SU-DHL-6 (cell line): ENCODE measurements at regions not wholly inside any gene's neighbourhood (a gene's known extent, or its start where the extent isn't known, plus 50 kb on each side); places are given as distances from the start of the nearest gene placed in this dataset.

ENCODE experiments used
- H2AFZ ChIP-seq: fragments of 200-600 bp; sonication (generic); 2 replicates; pipeline ENCODE4 v1.6.1; 2014; ENCODE audit warnings: low read depth, mild to moderate bottlenecking, moderate library complexity, mixed read lengths, antibody characterized with exemption, low read length; ENCODE audit not compliant: severe bottlenecking
- H3F3A ChIP-seq: fragments of 200-600 bp; shearing (Covaris generic); 2 replicates; pipeline ENCODE4 v1.6.0; 2016; ENCODE audit warnings: antibody characterized with exemption, mild to moderate bottlenecking; ENCODE audit not compliant: insufficient read depth
- H3K27ac ChIP-seq: fragments of 200-600 bp; sonication (generic); 2 replicates; pipeline ENCODE4 v1.5.1; 2016; ENCODE audit warnings: low read depth, mild to moderate bottlenecking, low read length, moderate library complexity, mixed read lengths
- H3K27me3 ChIP-seq: fragments of 200-600 bp; sonication (generic), shearing (Covaris generic); 2 replicates; pipeline ENCODE4 v1.6.0; 2014; ENCODE audit warnings: mild to moderate bottlenecking, low read length
- H3K36me3 ChIP-seq: fragments of 200-600 bp; sonication (generic); 2 replicates; pipeline ENCODE4 v1.6.1; 2014; ENCODE audit warnings: mild to moderate bottlenecking, low read length, mixed read lengths
- H3K4me2 ChIP-seq: fragments of 300-600, 200-600 bp; shearing (Covaris generic), sonication (generic); 2 replicates; pipeline ENCODE4 v1.6.0; 2014; ENCODE audit warnings: low read length, low read depth, mild to moderate bottlenecking; ENCODE audit not compliant: poor library complexity, severe bottlenecking
- H3K4me3 ChIP-seq: fragments of 200-600 bp; sonication (generic); 2 replicates; pipeline ENCODE4 v1.5.1; 2014; ENCODE audit warnings: antibody characterized with exemption, low read length, mild to moderate bottlenecking, mixed read lengths; ENCODE audit not compliant: insufficient read depth, poor library complexity, severe bottlenecking
- H3K79me2 ChIP-seq: fragments of 200-600 bp; sonication (generic); 2 replicates; pipeline ENCODE4 v1.6.1; 2014; ENCODE audit warnings: mild to moderate bottlenecking, low read length, moderate library complexity; ENCODE audit not compliant: insufficient read depth
- H3K9ac ChIP-seq: fragments of 200-600 bp; sonication (generic); 2 replicates; pipeline ENCODE4 v1.7.0; 2014; ENCODE audit warnings: mild to moderate bottlenecking, low read length
- H3K9me2 ChIP-seq: fragments of 200-600 bp; sonication (generic); replicated peaks from 2 replicates; pipeline ENCODE4 v1.6.1; 2014; ENCODE audit warnings: low read length; ENCODE audit not compliant: insufficient read depth
- H3K9me3 ChIP-seq: fragments of 200-600 bp; sonication (generic); 2 replicates; pipeline ENCODE4 v1.6.1; 2014; ENCODE audit warnings: low read length, mixed read lengths; ENCODE audit not compliant: insufficient read depth
- H4K20me1 ChIP-seq: fragments of 200-600 bp; sonication (generic); 2 replicates; pipeline ENCODE4 v1.6.1; 2014; ENCODE audit warnings: low read depth, mild to moderate bottlenecking, antibody characterized with exemption, low read length, moderate library complexity, mixed read lengths
- EZH2phosphoT487 ChIP-seq: fragments of 200-600 bp; sonication (generic), shearing (Covaris generic); conservative IDR thresholded peaks from 2 replicates; pipeline ENCODE4 v1.6.1; 2018; ENCODE audit warnings: mild to moderate bottlenecking, antibody characterized with exemption, low read length, moderate library complexity, mixed read lengths
- TF ChIP-seq, protein P1 (sequence below): fragments of 200-600 bp; sonication (generic); IDR thresholded peaks from one replicate; pipeline ENCODE4 v1.5.1; 2017; ENCODE audit warnings: antibody characterized with exemption, mild to moderate bottlenecking, low read length, moderate library complexity; ENCODE audit not compliant: insufficient read depth, poor library complexity, severe bottlenecking

DNA sequence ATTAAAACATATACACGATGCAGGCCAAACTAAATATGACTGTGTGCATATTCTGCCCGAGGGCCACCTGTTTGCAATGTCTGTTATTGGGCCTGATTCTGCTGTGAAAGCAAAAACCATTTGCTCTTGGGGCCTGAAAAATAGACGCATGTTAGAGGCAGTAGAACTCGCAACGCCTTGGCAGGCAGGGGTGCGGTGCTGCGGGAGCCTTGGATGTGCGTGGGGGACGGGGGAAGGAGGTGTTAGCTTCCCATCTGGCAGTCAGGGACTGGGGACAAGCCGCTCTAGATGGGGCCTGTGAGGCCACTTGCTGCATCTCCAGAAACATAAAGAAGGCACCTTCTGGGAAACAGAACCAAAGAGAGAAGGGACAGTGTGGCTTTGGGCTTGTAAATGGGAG, 216.3 kb downstream of the PHETA1 start:
- Histone ChIP-seq H3K9me2 (no peaks in the 10 kb centered on the region), H3K36me3 (peaks cover 49% of the 10 kb centered on the region), H3K27ac (no peak overlapping the region), H3K27me3 (no peaks in the 10 kb centered on the region), H3F3A (peaks cover 40% of the 10 kb centered on the region), H4K20me1 (peaks cover 58% of the 10 kb centered on the region), H3K9ac (no peak overlapping the region), H3K4me2 (no peak overlapping the region), H2AFZ (no peak overlapping the region), H3K9me3 (no peaks in the 10 kb centered on the region), H3K4me3 (no peak overlapping the region), H3K79me2 (peaks cover 99% of the 10 kb centered on the region)
- TF ChIP-seq EZH2phosphoT487: no peak
- TF ChIP-seq, protein P1, sequence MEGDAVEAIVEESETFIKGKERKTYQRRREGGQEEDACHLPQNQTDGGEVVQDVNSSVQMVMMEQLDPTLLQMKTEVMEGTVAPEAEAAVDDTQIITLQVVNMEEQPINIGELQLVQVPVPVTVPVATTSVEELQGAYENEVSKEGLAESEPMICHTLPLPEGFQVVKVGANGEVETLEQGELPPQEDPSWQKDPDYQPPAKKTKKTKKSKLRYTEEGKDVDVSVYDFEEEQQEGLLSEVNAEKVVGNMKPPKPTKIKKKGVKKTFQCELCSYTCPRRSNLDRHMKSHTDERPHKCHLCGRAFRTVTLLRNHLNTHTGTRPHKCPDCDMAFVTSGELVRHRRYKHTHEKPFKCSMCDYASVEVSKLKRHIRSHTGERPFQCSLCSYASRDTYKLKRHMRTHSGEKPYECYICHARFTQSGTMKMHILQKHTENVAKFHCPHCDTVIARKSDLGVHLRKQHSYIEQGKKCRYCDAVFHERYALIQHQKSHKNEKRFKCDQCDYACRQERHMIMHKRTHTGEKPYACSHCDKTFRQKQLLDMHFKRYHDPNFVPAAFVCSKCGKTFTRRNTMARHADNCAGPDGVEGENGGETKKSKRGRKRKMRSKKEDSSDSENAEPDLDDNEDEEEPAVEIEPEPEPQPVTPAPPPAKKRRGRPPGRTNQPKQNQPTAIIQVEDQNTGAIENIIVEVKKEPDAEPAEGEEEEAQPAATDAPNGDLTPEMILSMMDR: no peak

DNA sequence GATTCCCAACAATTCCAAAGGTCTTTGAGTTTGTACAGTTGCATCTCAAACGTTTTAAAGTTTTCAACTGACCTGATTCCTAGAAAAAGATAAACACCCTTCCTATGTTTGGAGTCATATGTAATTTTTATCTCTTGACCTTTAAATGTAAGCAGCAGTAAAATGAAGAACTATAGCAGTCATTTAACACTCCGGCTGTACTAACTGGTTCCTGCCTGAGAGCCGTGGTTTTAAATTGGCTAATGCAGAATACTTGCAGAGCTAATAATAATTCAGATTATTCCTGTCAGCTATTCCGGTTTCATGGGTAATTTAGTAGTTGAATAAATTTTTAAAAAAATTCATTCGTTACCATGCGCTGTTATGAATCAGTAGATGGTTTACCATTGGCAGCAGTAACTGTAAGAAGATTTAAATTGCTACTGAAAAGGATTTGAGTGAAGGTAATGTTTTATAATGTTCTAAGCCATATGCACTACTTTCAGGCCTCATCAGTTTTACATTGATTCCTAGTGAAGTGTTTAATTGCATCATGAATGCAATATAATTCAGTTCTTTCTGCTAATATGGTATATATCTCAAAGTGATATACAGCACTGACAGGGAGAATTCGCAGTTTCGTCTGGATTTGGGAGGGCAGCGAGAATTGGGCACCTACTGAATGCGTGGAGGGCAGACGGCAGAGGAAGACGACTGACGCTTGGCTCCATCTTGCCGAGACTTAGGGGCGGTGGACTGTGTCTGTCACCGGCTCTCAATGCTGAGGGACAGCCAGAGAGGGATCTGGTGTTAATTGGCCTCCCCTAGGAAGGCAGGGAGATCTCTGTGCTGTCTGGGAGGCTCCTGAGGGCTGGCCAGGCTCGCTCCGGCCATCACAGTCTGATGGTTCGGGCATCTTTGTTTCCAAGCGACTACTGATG, 217.7 kb downstream of the PHETA1 start:
- no peak overlapping the region for H2AFZ ChIP-seq
- H3K36me3 ChIP-seq: peaks cover 41% of the 10 kb centered on the region
- H3K79me2 ChIP-seq: peaks cover 99% of the 10 kb centered on the region
- H3F3A ChIP-seq: peaks cover 35% of the 10 kb centered on the region
- H3K9me2 ChIP-seq: no peaks in the 10 kb centered on the region
- no peak overlapping the region for H3K9ac ChIP-seq
- no peak overlapping the region for H3K27ac ChIP-seq
- no peak for TF ChIP-seq EZH2phosphoT487
- TF ChIP-seq, protein P1: no peak
- no peak overlapping the region for H3K4me2 ChIP-seq
- peaks cover 64% of the 10 kb centered on the region for H4K20me1 ChIP-seq
- H3K4me3 ChIP-seq: no peak overlapping the region
- no peaks in the 10 kb centered on the region for H3K27me3 ChIP-seq
- H3K9me3 ChIP-seq: no peaks in the 10 kb centered on the region

DNA sequence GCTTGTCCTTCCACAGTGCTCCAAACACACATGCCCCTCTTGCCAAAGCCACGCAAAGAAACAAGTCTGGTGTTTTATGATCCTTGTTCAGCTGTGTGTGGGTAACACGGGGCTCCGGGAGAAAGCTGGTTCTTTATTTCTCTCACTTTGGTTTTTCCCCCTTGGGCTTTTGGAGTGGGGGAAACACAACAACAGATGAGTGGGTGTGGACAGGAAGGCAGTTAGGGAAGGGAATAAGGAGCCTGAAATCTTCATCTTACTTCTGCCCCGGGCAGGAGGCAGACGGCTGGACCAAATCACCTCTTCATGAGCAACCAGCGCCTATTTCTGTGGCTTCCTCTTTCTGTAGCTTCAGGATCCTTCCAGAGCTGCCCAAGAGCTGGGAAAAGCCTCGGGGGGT, 218.5 kb downstream of the PHETA1 start:
- H3K9me2 ChIP-seq: no peaks in the 10 kb centered on the region
- peaks cover 33% of the 10 kb centered on the region; the same call in 1 of the 2 replicates for H3K36me3 ChIP-seq
- H2AFZ ChIP-seq: no peak overlapping the region
- no peaks in the 10 kb centered on the region for H3K27me3 ChIP-seq
- H3K9ac ChIP-seq: no peak overlapping the region
- H3K27ac ChIP-seq: no peak overlapping the region
- H3K4me2 ChIP-seq: no peak overlapping the region
- peaks cover 65% of the 10 kb centered on the region for H4K20me1 ChIP-seq
- H3K4me3 ChIP-seq: no peak overlapping the region
- no peaks in the 10 kb centered on the region for H3K9me3 ChIP-seq
- no peak for TF ChIP-seq EZH2phosphoT487
- TF ChIP-seq, protein P1: no peak
- H3F3A ChIP-seq: peaks cover 29% of the 10 kb centered on the region
- peaks cover 99% of the 10 kb centered on the region for H3K79me2 ChIP-seq
